Heart left ventricle (tissue), 16 donors: ENCODE measurements at regions not wholly inside any gene's neighbourhood (a gene's known extent, or its start where the extent isn't known, plus 50 kb on each side); places are given as distances from the start of the nearest gene placed in this dataset.

ENCODE experiments used
- ATAC-seq, 4 donors: fragments of 200-7000 bp; cut with Tn5 transposase; one replicate each; pipeline ENCODE4 v1.9.1; 2020 to 2022; ENCODE audit warnings: moderate library complexity in 4 of 4, mild to moderate bottlenecking in 3 of 4, moderate number of reproducible peaks in 1 of 4
- DNase-seq, 5 donors: peaks; one replicate each; pipeline ENCODE4 v3.0.0-alpha.2; 2020
- H3K27ac ChIP-seq, 12 donors: fragments of 200-600 bp; sonication (generic) in 4 of 12; one replicate each; pipeline versions ENCODE4 v1.5.0 to v1.8.0; 2016 to 2022; ENCODE audit warnings: mild to moderate bottlenecking in 2 of 12
- H3K27me3 ChIP-seq, 9 donors: fragments of 200-600 bp; sonication (generic) in 2 of 9; one replicate each; pipeline versions ENCODE4 v1.5.1 to v1.8.0; 2016 to 2022; ENCODE audit warnings: mild to moderate bottlenecking in 3 of 9
- H3K36me3 ChIP-seq, 9 donors: fragments of 200-600 bp; sonication (generic) in 2 of 9; one replicate each; pipeline versions ENCODE4 v1.5.0 to v1.8.0; 2018 to 2022; ENCODE audit warnings: mild to moderate bottlenecking in 2 of 9
- H3K4me1 ChIP-seq, 12 donors: fragments of 200-600 bp; sonication (generic) in 4 of 12; one replicate each; pipeline versions ENCODE4 v1.5.0 to v1.8.0; 2016 to 2022; ENCODE audit warnings: mild to moderate bottlenecking in 3 of 12
- H3K4me3 ChIP-seq, 12 donors: fragments of 200-600 bp; sonication (generic) in 4 of 12; one replicate each; pipeline versions ENCODE4 v1.5.0 to v1.8.0; 2017 to 2022; ENCODE audit warnings: mild to moderate bottlenecking in 9 of 12, moderate library complexity in 4 of 12
- H3K9me3 ChIP-seq, 12 donors: fragments of 200-600 bp; sonication (generic) in 4 of 12; one replicate each; pipeline versions ENCODE4 v1.5.0 to v1.8.0; 2016 to 2022; ENCODE audit warnings: mild to moderate bottlenecking in 1 of 12
- CTCF ChIP-seq, 12 donors: fragments of 200-600 bp; sonication (generic) in 4 of 12; IDR thresholded peaks; one replicate each; pipeline versions ENCODE4 v1.5.0 to v1.8.0; 2018 to 2022; ENCODE audit warnings: antibody characterized with exemption in 12 of 12, mild to moderate bottlenecking in 5 of 12
- POLR2A ChIP-seq, 2 donors: fragments of 450-650 bp; IDR thresholded peaks; one replicate each; pipeline ENCODE4 v1.6.1; 2017; ENCODE audit warnings: antibody characterized with exemption in 2 of 2, mild to moderate bottlenecking in 2 of 2, moderate library complexity in 2 of 2
- WGBS, 4 donors: extraction: QIAGEN DNeasy Blood & Tissue Kit in 2 of 4; methylation state at CpG; one replicate each; pipeline versions ENCODE4 v1.1.5 to v1.1.7; 2013 to 2018; 5-methylcytosine and 5-hydroxymethylcytosine counted together
- intact Hi-C, 10 donors: fragments of 100-400 bp; cut with DNase I; formaldehyde crosslinking; loops; one replicate each; pipeline versions ENCODE4 v1.11.1 to v1.14.2; 2022
- donor health status: ischemic (EF 13 %, LVEDD 7.1; RV severe dilation, severe dysfunction).
- donor health status: healthy with polysubstance abuse.
- donor health status: DM: no; HTN: yes; CAD: no.
- donor health status: DM: no; HTN: no; CAD: no.
- donor health status: ischemic (EF 25% LVEDD 6.9; RV normal size, moderate dysfunction).
- donor health status: ischemic (EF 25% LVEDD 5.7; RV mildly dilated, moderate dysfunction).
- donor health status: healthy.
- donor health status: DM: yes; HTN: yes; CAD: no.
- donor health status: ischemic (EF 35%, LVEDD 5.7; RV mildly dilated, moderate dysfunction).
- donor health status: nonischemic (EF 11% LVEDD 7.7; RV severe dilation, severe dysfunction).
- donor health status: DM: yes; HTN: yes; CAD: no.
- donor health status: PGD.
- donor health status: ischemic (EF 29% LVEDD 5.4; RV normal size, mild dysfunction).
- donor health status: nonischemic (EF 23%, LVEDD 6.1; RV moderate dilation, normal function).

GRCh38 chr16:65422934-65423333 is 301.1 kb upstream of the CDH11 start:
- H3K27ac ChIP-seq: no peak overlapping the region
- intact Hi-C loops: no loop called here
- no peak overlapping the region for H3K4me3 ChIP-seq
- H3K36me3 ChIP-seq: no peaks in the 10 kb centered on the region
- peaks cover 0 to 3% (median 0%) of the 10 kb centered on the region in 9 donors for H3K27me3 ChIP-seq
- 63 to 68% (median 64%) methylated on average over 4 of the region's 4 CpGs for WGBS, 4 donors
- no peak for TF ChIP-seq POLR2A (IDR thresholded peaks at IDR 0.05)
- no peak for TF ChIP-seq CTCF (IDR thresholded peaks at IDR 0.05)
- H3K9me3 ChIP-seq: peaks cover 0 to 5% (median 0%) of the 10 kb centered on the region in 12 donors
- ATAC-seq: peak in 3 of 4 donors; percentile 69 to 81 (median 71)
- H3K4me1 ChIP-seq: no peaks in the 10 kb centered on the region
- peak in 2 of 5 donors; percentile 25 to 34 for DNase-seq

GRCh38 chr16:65421596-65421995 is 299.7 kb upstream of the CDH11 start:
- Histone ChIP-seq H3K36me3 (no peaks in the 10 kb centered on the region), H3K27me3 (peaks cover 0 to 3% (median 0%) of the 10 kb centered on the region in 9 donors), H3K4me1 (no peaks in the 10 kb centered on the region), H3K27ac (no peak overlapping the region), H3K4me3 (no peak overlapping the region), H3K9me3 (peaks cover 0 to 5% (median 0%) of the 10 kb centered on the region in 12 donors)
- intact Hi-C loops: no loop called here
- ATAC-seq: no peak
- no peak for DNase-seq
- TF ChIP-seq CTCF (IDR thresholded peaks at IDR 0.05) (no peak), POLR2A (IDR thresholded peaks at IDR 0.05) (no peak)
- WGBS, 4 donors: 86 to 95% (median 90%) methylated on average over 2 of the region's 2 CpGs

GRCh38 chr16:65418435-65418834 is 296.6 kb upstream of the CDH11 start:
- Histone ChIP-seq H3K27me3 (peaks cover 0 to 3% (median 0%) of the 10 kb centered on the region in 9 donors), H3K4me1 (no peaks in the 10 kb centered on the region), H3K27ac (no peak overlapping the region), H3K9me3 (peaks cover 0 to 5% (median 0%) of the 10 kb centered on the region in 12 donors), H3K4me3 (no peak overlapping the region), H3K36me3 (no peaks in the 10 kb centered on the region)
- WGBS, 4 donors: 73 to 86% (median 80%) methylated on average over 6 of the region's 6 CpGs
- DNase-seq (no peak), ATAC-seq (no peak)
- intact Hi-C loops: no loop called here
- TF ChIP-seq CTCF (IDR thresholded peaks at IDR 0.05): no peak
- TF ChIP-seq POLR2A (IDR thresholded peaks at IDR 0.05): no peak

GRCh38 chr16:65415460-65415859 is 293.6 kb upstream of the CDH11 start:
- TF ChIP-seq CTCF (IDR thresholded peaks at IDR 0.05): no peak
- no peak for TF ChIP-seq POLR2A (IDR thresholded peaks at IDR 0.05)
- WGBS, 4 donors: 77 to 95% (median 92%) methylated on average over 3 of the region's 3 CpGs
- peaks cover 0 to 3% (median 0%) of the 10 kb centered on the region in 9 donors for H3K27me3 ChIP-seq
- DNase-seq (no peak), ATAC-seq (no peak)
- intact Hi-C loops: no loop called here
- H3K36me3 ChIP-seq: no peaks in the 10 kb centered on the region
- H3K27ac ChIP-seq: no peak overlapping the region
- peaks cover 0 to 5% (median 0%) of the 10 kb centered on the region in 12 donors for H3K9me3 ChIP-seq
- H3K4me3 ChIP-seq: no peak overlapping the region
- H3K4me1 ChIP-seq: no peaks in the 10 kb centered on the region
